Nephron (organoid): ENCODE measurements at regions not wholly inside any gene's neighbourhood (a gene's known extent, or its start where the extent isn't known, plus 50 kb on each side); places are given as distances from the start of the nearest gene placed in this dataset.

Source experiments
- H3K27ac Mint-ChIP-seq, 3 experiments: 2 replicates each; pipeline ENCODE4 v1.8.0; 2020; ENCODE audit warnings: mixed read lengths in 3 of 3, mild to moderate bottlenecking in 2 of 3, moderate library complexity in 1 of 3
- H3K27me3 Mint-ChIP-seq: 2 replicates; pipeline ENCODE4 v1.8.0; 2021; ENCODE audit warnings: low read depth, mild to moderate bottlenecking, moderate library complexity, mixed read lengths
- H3K36me3 Mint-ChIP-seq: 2 replicates; pipeline ENCODE4 v1.8.0; 2020; ENCODE audit warnings: low read depth, mixed read lengths
- H3K4me1 Mint-ChIP-seq: 2 replicates; pipeline ENCODE4 v1.8.0; 2020; ENCODE audit warnings: mixed read lengths
- H3K4me3 Mint-ChIP-seq, 3 experiments: 2 replicates each; pipeline ENCODE4 v1.8.0; 2020; ENCODE audit warnings: mild to moderate bottlenecking in 3 of 3, mixed read lengths in 3 of 3, moderate library complexity in 2 of 3
- H3K9me3 Mint-ChIP-seq: 2 replicates; pipeline ENCODE4 v1.8.0; 2020; ENCODE audit warnings: mixed read lengths
- CTCF ChIP-seq, 3 experiments: fragments of 200-600 bp; sonication (generic); IDR thresholded peaks; one replicate each; pipeline ENCODE4 v1.5.0; 2021; ENCODE audit warnings: antibody characterized with exemption in 3 of 3; ENCODE audit not compliant: unreplicated experiment in 3 of 3

GRCh38 chr13:56953965-56954364 lies 186.8 kb upstream of the PRR20A start:
- TF ChIP-seq CTCF (IDR thresholded peaks at IDR 0.05; ENCODE audit: unreplicated experiment in 3 of 3): no peak
- H3K4me3 Mint-ChIP-seq: no peak overlapping the region

GRCh38 chr13:56975647-56976046 lies 165.1 kb upstream of the PRR20A start:
- TF ChIP-seq CTCF (IDR thresholded peaks at IDR 0.05; ENCODE audit: unreplicated experiment in 3 of 3): no peak
- peaks cover 4% of the 10 kb centered on the region for H3K9me3 Mint-ChIP-seq
- no peaks in the 10 kb centered on the region for H3K27me3 Mint-ChIP-seq
- H3K4me1 Mint-ChIP-seq: no peaks in the 10 kb centered on the region
- no peak overlapping the region for H3K4me3 Mint-ChIP-seq
- H3K27ac Mint-ChIP-seq: no peak overlapping the region
- no peaks in the 10 kb centered on the region for H3K36me3 Mint-ChIP-seq

More at GRCh38 chr13:56953965-56954364, 186.8 kb upstream of the PRR20A start:
- Mint-ChIP-seq H3K27ac (no peak overlapping the region), H3K36me3 (no peaks in the 10 kb centered on the region), H3K9me3 (no peaks in the 10 kb centered on the region), H3K27me3 (no peaks in the 10 kb centered on the region), H3K4me1 (no peaks in the 10 kb centered on the region)

GRCh38 chr13:56980856-56981255 lies 159.9 kb upstream of the PRR20A start:
- peaks cover 3% of the 10 kb centered on the region for H3K9me3 Mint-ChIP-seq
- no peak overlapping the region for H3K4me3 Mint-ChIP-seq
- no peaks in the 10 kb centered on the region for H3K36me3 Mint-ChIP-seq
- H3K27ac Mint-ChIP-seq: no peak overlapping the region
- no peaks in the 10 kb centered on the region for H3K4me1 Mint-ChIP-seq
- no peak for TF ChIP-seq CTCF (IDR thresholded peaks at IDR 0.05; ENCODE audit: unreplicated experiment in 3 of 3)
- no peaks in the 10 kb centered on the region for H3K27me3 Mint-ChIP-seq

GRCh38 chr13:56986121-56986520 lies 154.6 kb upstream of the PRR20A start:
- no peak overlapping the region for H3K27ac Mint-ChIP-seq
- no peak overlapping the region for H3K4me3 Mint-ChIP-seq
- no peaks in the 10 kb centered on the region for H3K27me3 Mint-ChIP-seq
- H3K4me1 Mint-ChIP-seq: no peaks in the 10 kb centered on the region
- no peak for TF ChIP-seq CTCF (IDR thresholded peaks at IDR 0.05; ENCODE audit: unreplicated experiment in 3 of 3)
- peaks cover 3% of the 10 kb centered on the region for H3K9me3 Mint-ChIP-seq
- H3K36me3 Mint-ChIP-seq: no peaks in the 10 kb centered on the region

DNA sequence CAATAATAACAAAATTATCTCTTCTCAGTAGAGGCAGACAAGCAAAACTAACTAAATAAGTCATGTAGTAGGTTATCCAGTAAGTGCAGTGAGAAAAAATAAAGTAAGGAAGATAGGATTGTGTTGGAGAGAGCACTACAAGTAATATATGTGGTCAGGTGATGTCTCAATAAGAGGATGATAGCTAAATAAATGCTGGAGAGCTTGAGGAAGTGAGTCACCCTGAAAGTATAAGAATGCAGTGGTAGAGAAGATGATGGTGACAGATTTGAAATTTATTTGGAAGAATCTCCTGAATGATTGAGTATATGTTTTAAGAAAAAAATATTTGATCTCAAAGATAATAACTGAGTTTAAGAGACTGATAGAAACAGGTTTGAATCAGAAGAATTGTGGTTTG lies 152.2 kb upstream of the PRR20A start:
- no peak overlapping the region for H3K27ac Mint-ChIP-seq
- H3K9me3 Mint-ChIP-seq: peaks cover 3% of the 10 kb centered on the region
- no peaks in the 10 kb centered on the region for H3K4me1 Mint-ChIP-seq
- TF ChIP-seq CTCF (IDR thresholded peaks at IDR 0.05; ENCODE audit: unreplicated experiment in 3 of 3): no peak
- no peaks in the 10 kb centered on the region for H3K36me3 Mint-ChIP-seq
- H3K27me3 Mint-ChIP-seq: no peaks in the 10 kb centered on the region
- no peak overlapping the region for H3K4me3 Mint-ChIP-seq

GRCh38 chr13:57003682-57004081 lies 137.0 kb upstream of the PRR20A start:
- no peak for TF ChIP-seq CTCF (IDR thresholded peaks at IDR 0.05; ENCODE audit: unreplicated experiment in 3 of 3)
- no peaks in the 10 kb centered on the region for H3K9me3 Mint-ChIP-seq
- no peak overlapping the region for H3K27ac Mint-ChIP-seq

More at GRCh38 chr13:57003682-57004081, 137.0 kb upstream of the PRR20A start:
- no peaks in the 10 kb centered on the region for H3K27me3 Mint-ChIP-seq
- H3K36me3 Mint-ChIP-seq: no peaks in the 10 kb centered on the region
- H3K4me3 Mint-ChIP-seq: no peak overlapping the region
- H3K4me1 Mint-ChIP-seq: no peaks in the 10 kb centered on the region
